GM23338 (cell line): ENCODE measurements at regions not wholly inside any gene's neighbourhood (a gene's known extent, or its start where the extent isn't known, plus 50 kb on each side); places are given as distances from the start of the nearest gene placed in this dataset.

Experiments used
- ATAC-seq: fragments of 200-7000 bp; cut with Tn5 transposase; 3 replicates; pipeline ENCODE4 v1.9.1; 2020
- DNase-seq: peaks from one replicate; pipeline ENCODE4 v3.0.0-alpha.2; 2015; ENCODE audit warnings: low spot score
- H2AFZ ChIP-seq: fragments of 200-600 bp; sonication (generic); 2 replicates; pipeline ENCODE4 v1.8.0; 2016; ENCODE audit warnings: antibody characterized with exemption, mild to moderate bottlenecking, moderate library complexity
- H3F3A ChIP-seq: fragments of 200-600 bp; sonication (generic); replicated peaks from 2 replicates; pipeline ENCODE4 v1.8.0; 2017; ENCODE audit warnings: antibody characterized with exemption, mixed run types, low read depth
- H3K27ac ChIP-seq: fragments of 200-600 bp; sonication (generic); 2 replicates; pipeline ENCODE4 v1.6.1; 2016; ENCODE audit warnings: low read depth
- H3K27me3 ChIP-seq: fragments of 200-600 bp; sonication (generic); 2 replicates; pipeline ENCODE4 v1.8.0; 2016; ENCODE audit warnings: mild to moderate bottlenecking, mixed run types, moderate library complexity; ENCODE audit not compliant: insufficient read depth
- H3K36me3 ChIP-seq: fragments of 200-600 bp; sonication (generic); 2 replicates; pipeline ENCODE4 v1.8.0; 2016; ENCODE audit warnings: mild to moderate bottlenecking; ENCODE audit not compliant: insufficient read depth
- H3K4me1 ChIP-seq: fragments of 200-600 bp; sonication (generic); 2 replicates; pipeline ENCODE4 v1.8.0; 2016; ENCODE audit warnings: mild to moderate bottlenecking, moderate library complexity; ENCODE audit not compliant: insufficient read depth
- H3K4me2 ChIP-seq: fragments of 200-600 bp; sonication (generic); 2 replicates; pipeline ENCODE4 v1.7.1; 2017; ENCODE audit warnings: mixed run types
- H3K4me3 ChIP-seq: fragments of 200-600 bp; sonication (generic); 2 replicates; pipeline ENCODE4 v1.6.1; 2016; ENCODE audit warnings: mixed run types
- H3K79me2 ChIP-seq: fragments of 200-600 bp; sonication (generic); replicated peaks from 2 replicates; pipeline ENCODE4 v1.8.0; 2017; ENCODE audit warnings: mild to moderate bottlenecking; ENCODE audit not compliant: insufficient read depth
- H3K9me2 ChIP-seq: fragments of 200-600 bp; sonication (generic); 2 replicates; pipeline ENCODE4 v1.8.0; 2017; ENCODE audit not compliant: insufficient read depth
- H4K20me1 ChIP-seq: fragments of 200-600 bp; sonication (generic); replicated peaks from 2 replicates; pipeline ENCODE4 v1.8.0; 2017; ENCODE audit warnings: mild to moderate bottlenecking; ENCODE audit not compliant: insufficient read depth
- H3K27ac Mint-ChIP-seq: 2 replicates; pipeline ENCODE4 v1.8.0; 2020; ENCODE audit warnings: inconsistent platforms, mild to moderate bottlenecking, moderate library complexity, mixed read lengths
- H3K27me3 Mint-ChIP-seq: 3 replicates; pipeline ENCODE4 v1.8.0; 2022; ENCODE audit warnings: low read depth, mild to moderate bottlenecking, moderate library complexity, mixed read lengths, inconsistent platforms; ENCODE audit not compliant: insufficient read depth, poor library complexity
- H3K36me3 Mint-ChIP-seq: 3 replicates; pipeline ENCODE4 v1.8.0; 2021; ENCODE audit warnings: low read depth, mild to moderate bottlenecking, inconsistent platforms, moderate library complexity, mixed read lengths
- H3K4me1 Mint-ChIP-seq: 3 replicates; pipeline ENCODE4 v1.8.0; 2020; ENCODE audit warnings: mild to moderate bottlenecking, inconsistent platforms, mixed read lengths
- H3K4me3 Mint-ChIP-seq: 3 replicates; pipeline ENCODE4 v1.8.0; 2021; ENCODE audit warnings: moderate library complexity, mild to moderate bottlenecking, inconsistent platforms, mixed read lengths
- H3K9me3 Mint-ChIP-seq: 3 replicates; pipeline ENCODE4 v1.8.0; 2020; ENCODE audit warnings: moderate library complexity, mild to moderate bottlenecking, inconsistent platforms, mixed read lengths
- CREB1 ChIP-seq: fragments of 250-450 bp; sonication (Bioruptor Pico); IDR thresholded peaks from 2 replicates; pipeline ENCODE4 v1.5.0; 2020; ENCODE audit warnings: low read depth, mild to moderate bottlenecking, moderate library complexity
- ETS1 ChIP-seq: IDR thresholded peaks from 2 replicates; pipeline ENCODE4 v1.6.1; 2016; ENCODE audit warnings: antibody characterized with exemption
- EZH2 ChIP-seq: fragments of 200-600 bp; sonication (generic); IDR thresholded peaks from one replicate; pipeline ENCODE4 v1.8.0; 2017; ENCODE audit warnings: antibody characterized with exemption, mild to moderate bottlenecking, low read depth; ENCODE audit not compliant: unreplicated experiment
- EZH2phosphoT487 ChIP-seq: fragments of 200-600 bp; sonication (generic); IDR thresholded peaks from one replicate; pipeline ENCODE4 v1.8.1; 2018; ENCODE audit warnings: antibody characterized with exemption; ENCODE audit not compliant: unreplicated experiment
- JUNB ChIP-seq: IDR thresholded peaks from one replicate; pipeline ENCODE4 v1.6.1; 2016; ENCODE audit warnings: antibody characterized with exemption; ENCODE audit not compliant: unreplicated experiment
- NANOG ChIP-seq: IDR thresholded peaks from 2 replicates; pipeline ENCODE4 v1.6.1; 2016; ENCODE audit warnings: antibody characterized with exemption, borderline replicate concordance
- ZNF331 ChIP-seq: fragments of 250-450 bp; sonication (Bioruptor Pico); IDR thresholded peaks from 2 replicates; pipeline ENCODE4 v1.5.0; 2020; ENCODE audit warnings: low read depth, mild to moderate bottlenecking, moderate library complexity
- ZNF462 ChIP-seq: fragments of 250-450 bp; sonication (Bioruptor Pico); IDR thresholded peaks from 2 replicates; pipeline ENCODE4 v1.5.0; 2020; ENCODE audit warnings: mild to moderate bottlenecking, moderate library complexity

GRCh38 chr3:74302281-74302680 is 312.2 kb downstream of the CNTN3 start (continued):
- TF ChIP-seq ZNF462 (CRISPR knock-in tag) (no peak), CREB1 (CRISPR knock-in tag) (no peak), ETS1 (no peak), NANOG (no peak), JUNB (no peak), EZH2phosphoT487 (no peak), ZNF331 (CRISPR knock-in tag) (no peak)

- Histone ChIP-seq H3K79me2 (no peaks in the 10 kb centered on the region), H3K4me3 (no peak overlapping the region), H3K4me1 (no peaks in the 10 kb centered on the region), H3K4me2 (no peak overlapping the region), H3F3A (no peaks in the 10 kb centered on the region), H4K20me1 (no peaks in the 10 kb centered on the region), H3K36me3 (no peaks in the 10 kb centered on the region), H2AFZ (no peak overlapping the region), H3K9me2 (no peaks in the 10 kb centered on the region), H3K27ac (no peak overlapping the region), H3K27me3 (no peaks in the 10 kb centered on the region)
- H3K4me3 Mint-ChIP-seq: no peak overlapping the region
- peaks cover 2% of the 10 kb centered on the region for H3K27me3 Mint-ChIP-seq
- no peak for ATAC-seq
- no peak overlapping the region for H3K27ac Mint-ChIP-seq
- peaks cover 9% of the 10 kb centered on the region; the same call in 2 of the 3 replicates for H3K4me1 Mint-ChIP-seq
- no peaks in the 10 kb centered on the region for H3K36me3 Mint-ChIP-seq
- no peak for DNase-seq
- no peaks in the 10 kb centered on the region; the same call in 2 of the 3 replicates for H3K9me3 Mint-ChIP-seq
- TF ChIP-seq EZH2: no peak
- TF ChIP-seq ETS1: no peak
- no peak for TF ChIP-seq EZH2phosphoT487
- no peak for TF ChIP-seq NANOG
- no peak for TF ChIP-seq CREB1 (CRISPR knock-in tag)
- TF ChIP-seq ZNF331 (CRISPR knock-in tag): no peak
Measured at GRCh38 chr3:74301056-74301455, 313.4 kb downstream of the CNTN3 start.
